B cell (primary cell): ENCODE measurements at regions not wholly inside any gene's neighbourhood (a gene's known extent, or its start where the extent isn't known, plus 50 kb on each side); places are given as distances from the start of the nearest gene placed in this dataset.

ENCODE experiments used
- ATAC-seq: fragments of 200-7000 bp; cut with Tn5 transposase; one replicate; pipeline ENCODE4 v1.10.0; 2021; ENCODE audit warnings: low read depth, mild to moderate bottlenecking, moderate number of reproducible peaks, moderate library complexity
- CTCF ChIA-PET: fragments of 350-600 bp; sonication (Branson Sonifier 250); formaldehyde crosslinking; loops from one replicate; lab custom pipeline; 2021; ENCODE audit warnings: antibody characterized with exemption, inconsistent platforms; lab: Charles Lee
- POLR2A ChIA-PET: fragments of 350-600 bp; sonication (Branson Sonifier 250); formaldehyde crosslinking; loops from one replicate; lab custom pipeline; 2021; ENCODE audit warnings: antibody characterized with exemption; lab: Charles Lee
- DNase-seq: peaks from one replicate; pipeline ENCODE4 v3.0.0; 2013
- H2AFZ ChIP-seq: 2 replicates; pipeline ENCODE4 v1.6.1; 2012; ENCODE audit warnings: mild to moderate bottlenecking, low read depth, low read length; ENCODE audit not compliant: insufficient read depth, poor library complexity, severe bottlenecking
- H3K27ac ChIP-seq, 2 donors: 1 replicate in 1 of 2; 2 replicates in 1 of 2; pipeline ENCODE4 v1.5.1; 2012 to 2013; ENCODE audit warnings: low read length in 2 of 2, mild to moderate bottlenecking in 2 of 2, moderate library complexity in 1 of 2
- H3K27me3 ChIP-seq, 4 experiments: fragments of 200-600 bp in 1 of 4; sonication (generic) in 1 of 4; replicated peaks in 1 of 4; 1 replicate in 2 of 4; 2 replicates in 2 of 4; pipeline versions ENCODE4 v1.6.1 to v1.7.0; 2013 to 2016; ENCODE audit warnings: low read length in 3 of 4, mild to moderate bottlenecking in 2 of 4, mixed read lengths in 1 of 4, moderate library complexity in 1 of 4; ENCODE audit not compliant: insufficient read depth in 4 of 4, control insufficient read depth in 3 of 4; ENCODE audit errors: control extremely low read depth in 1 of 4
- H3K36me3 ChIP-seq, 2 experiments: replicated peaks in 1 of 2; 1 replicate in 1 of 2; 2 replicates in 1 of 2; pipeline versions ENCODE4 v1.6.1 to v1.7.1; 2013; ENCODE audit warnings: low read length in 1 of 2; ENCODE audit not compliant: insufficient read depth in 2 of 2, control insufficient read depth in 1 of 2; ENCODE audit errors: control extremely low read depth in 1 of 2, extremely low read depth in 1 of 2
- H3K4me1 ChIP-seq, 2 donors: fragments of 200-600 bp in 1 of 2; sonication (generic) in 1 of 2; 1 replicate in 1 of 2; 2 replicates in 1 of 2; pipeline versions ENCODE4 v1.5.1 to v1.6.1; 2013 to 2017; ENCODE audit warnings: low read length in 2 of 2; ENCODE audit not compliant: control insufficient read depth in 2 of 2, insufficient read depth in 2 of 2
- H3K4me2 ChIP-seq: replicated peaks from 2 replicates; pipeline ENCODE3; 2012; ENCODE audit warnings: mild to moderate bottlenecking, low read depth, low read length; ENCODE audit not compliant: poor library complexity, severe bottlenecking
- H3K4me3 ChIP-seq, 5 experiments: fragments of 200-600 bp in 1 of 5; sonication (generic) in 1 of 5; 1 replicate in 3 of 5; 2 replicates in 2 of 5; pipeline versions ENCODE4 v1.5.1 to v1.7.0; 2011 to 2016; ENCODE audit warnings: low read length in 4 of 5, mild to moderate bottlenecking in 4 of 5, low read depth in 2 of 5, control low read depth in 1 of 5, moderate library complexity in 1 of 5; ENCODE audit not compliant: insufficient read depth in 1 of 5; ENCODE audit errors: control extremely low read depth in 1 of 5, extremely low read depth in 1 of 5
- H3K79me2 ChIP-seq: fragments of 200-600 bp; sonication (generic); one replicate; pipeline ENCODE4 v1.6.0; 2016; ENCODE audit warnings: low read length; ENCODE audit not compliant: control insufficient read depth, insufficient read depth
- H3K9ac ChIP-seq: fragments of 200-600 bp; sonication (generic); 2 replicates; pipeline ENCODE4 v1.6.1; 2017; ENCODE audit warnings: mild to moderate bottlenecking, low read length, moderate library complexity
- H3K9me3 ChIP-seq, 3 donors: one replicate each; pipeline versions ENCODE4 v1.6.1 to v1.7.1; 2013; ENCODE audit warnings: low read length in 2 of 3; ENCODE audit not compliant: control insufficient read depth in 2 of 3, insufficient read depth in 1 of 3; ENCODE audit errors: control extremely low read depth in 1 of 3
- H4K20me1 ChIP-seq: 2 replicates; pipeline ENCODE4 v1.6.0; 2012; ENCODE audit warnings: mild to moderate bottlenecking, low read length; ENCODE audit not compliant: insufficient read depth, control insufficient read depth, poor library complexity, severe bottlenecking
- H3K27ac Mint-ChIP-seq: one replicate; pipeline ENCODE4 v1.8.0; 2021; ENCODE audit warnings: mixed read lengths
- H3K27me3 Mint-ChIP-seq: one replicate; pipeline ENCODE4 v1.8.0; 2021; ENCODE audit warnings: mixed read lengths
- H3K4me1 Mint-ChIP-seq: one replicate; pipeline ENCODE4 v1.8.0; 2021; ENCODE audit warnings: mixed read lengths
- H3K4me3 Mint-ChIP-seq: one replicate; pipeline ENCODE4 v1.8.0; 2021; ENCODE audit warnings: mixed read lengths
- H3K9me3 Mint-ChIP-seq: one replicate; pipeline ENCODE4 v1.8.0; 2022; ENCODE audit warnings: mixed read lengths; ENCODE audit not compliant: insufficient read depth
- CTCF ChIP-seq: fragments of 200-600 bp; IDR thresholded peaks from one replicate; pipeline ENCODE4 v1.8.0; 2022; ENCODE audit warnings: antibody characterized with exemption, mild to moderate bottlenecking
- EZH2 ChIP-seq: IDR thresholded peaks from 2 replicates; pipeline ENCODE4 v1.6.1; 2012; ENCODE audit warnings: borderline replicate concordance, low read depth, mild to moderate bottlenecking, moderate library complexity, low read length; ENCODE audit not compliant: insufficient read depth, poor library complexity, severe bottlenecking
- WGBS: methylation state at CpG from one replicate; pipeline ENCODE4 v1.1.5; 2013; ENCODE audit warnings: missing lambda C conversion rate; ENCODE audit not compliant: insufficient coverage; 5-methylcytosine and 5-hydroxymethylcytosine counted together
- intact Hi-C: fragments of 100-400 bp; cut with micrococcal nuclease; formaldehyde crosslinking; loops from one replicate; pipeline ENCODE4 v1.10.0; 2022

GRCh38 chr15:96135166-96136093 lies 195.1 kb upstream of the NR2F2 start:
- Histone ChIP-seq H4K20me1 (no peaks in the 10 kb centered on the region), H3K79me2 (no peaks in the 10 kb centered on the region), H3K9me3 (peaks cover 0 to 16% (median 0%) of the 10 kb centered on the region in 3 donors), H3K9ac (no peak overlapping the region), H2AFZ (no peak overlapping the region), H3K4me2 (no peak overlapping the region), H3K27ac (no peak overlapping the region), H3K36me3 (no peaks in the 10 kb centered on the region), H3K4me3 (no peak overlapping the region), H3K4me1 (no peaks in the 10 kb centered on the region), H3K27me3 (no peaks in the 10 kb centered on the region)
- intact Hi-C loops: no loop called here
- H3K27me3 Mint-ChIP-seq: no peaks in the 10 kb centered on the region
- no peak overlapping the region for H3K27ac Mint-ChIP-seq
- no peaks in the 10 kb centered on the region for H3K4me1 Mint-ChIP-seq
- no peak for DNase-seq
- ChIA-PET CTCF (no interaction called here), POLR2A (no interaction called here)
- no peak overlapping the region for H3K4me3 Mint-ChIP-seq
- ATAC-seq: no peak
- TF ChIP-seq EZH2 (no peak), CTCF (no peak)
- 89% methylated on average over 36 of the region's 36 CpGs for WGBS
- H3K9me3 Mint-ChIP-seq: no peaks in the 10 kb centered on the region

GRCh38 chr15:96138985-96139384 lies 191.5 kb upstream of the NR2F2 start:
- TF ChIP-seq EZH2 (no peak), CTCF (no peak)
- POLR2A ChIA-PET: no interaction called here
- H3K27ac ChIP-seq: no peak overlapping the region
- H3K9ac ChIP-seq: no peak overlapping the region
- peaks cover 0 to 16% (median 1%) of the 10 kb centered on the region in 3 donors for H3K9me3 ChIP-seq
- no peaks in the 10 kb centered on the region for H3K9me3 Mint-ChIP-seq
- H3K27me3 ChIP-seq: no peaks in the 10 kb centered on the region
- ATAC-seq (no peak), DNase-seq (no peak)
- no peaks in the 10 kb centered on the region for H3K36me3 ChIP-seq
- no peaks in the 10 kb centered on the region for H3K27me3 Mint-ChIP-seq
- H2AFZ ChIP-seq: no peak overlapping the region
- H3K4me1 Mint-ChIP-seq: no peaks in the 10 kb centered on the region
- H4K20me1 ChIP-seq: no peaks in the 10 kb centered on the region
- H3K4me3 Mint-ChIP-seq: no peak overlapping the region
- no peak overlapping the region for H3K4me2 ChIP-seq
- intact Hi-C loops: no loop called here
- CTCF ChIA-PET: no interaction called here
- H3K27ac Mint-ChIP-seq: no peak overlapping the region
- no peaks in the 10 kb centered on the region for H3K4me1 ChIP-seq
- H3K4me3 ChIP-seq: no peak overlapping the region
- no peaks in the 10 kb centered on the region for H3K79me2 ChIP-seq
